ENCODE measurements at regions not wholly inside any gene's neighbourhood (a gene's known extent, or its start where the extent isn't known, plus 50 kb on each side); places are given as distances from the start of the nearest gene placed in this dataset.
A peak's percentile ranks its signal among the peaks of the same experiment; 100 is the strongest.
"Not testable (repeated sequence)": the region's sequence is repeated elsewhere in the genome, so short reads cannot be mapped to it uniquely, and the experiment has no call there.

DNA sequence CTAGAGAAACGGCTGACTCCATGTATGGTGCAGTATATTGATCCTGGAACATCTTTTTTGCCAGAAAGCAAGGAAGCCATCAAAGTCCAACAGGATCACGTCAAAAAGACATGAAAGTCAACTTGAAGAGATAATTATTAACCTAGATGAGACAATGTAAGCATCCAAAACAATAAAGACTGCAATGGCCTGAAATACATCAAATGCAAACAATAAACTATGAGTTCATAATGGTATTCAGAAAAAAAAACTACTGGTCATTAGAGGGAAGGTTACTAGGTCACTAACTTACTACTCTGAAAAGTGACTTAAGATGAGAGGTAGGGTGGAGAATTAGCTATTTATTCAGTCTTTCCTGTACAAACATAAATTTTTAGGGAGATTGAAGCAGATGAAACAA, 75.3 kb upstream of the OR4F16 start:
- not testable (repeated sequence) for DNase-seq (ENCODE audit: low spot score)

DNA sequence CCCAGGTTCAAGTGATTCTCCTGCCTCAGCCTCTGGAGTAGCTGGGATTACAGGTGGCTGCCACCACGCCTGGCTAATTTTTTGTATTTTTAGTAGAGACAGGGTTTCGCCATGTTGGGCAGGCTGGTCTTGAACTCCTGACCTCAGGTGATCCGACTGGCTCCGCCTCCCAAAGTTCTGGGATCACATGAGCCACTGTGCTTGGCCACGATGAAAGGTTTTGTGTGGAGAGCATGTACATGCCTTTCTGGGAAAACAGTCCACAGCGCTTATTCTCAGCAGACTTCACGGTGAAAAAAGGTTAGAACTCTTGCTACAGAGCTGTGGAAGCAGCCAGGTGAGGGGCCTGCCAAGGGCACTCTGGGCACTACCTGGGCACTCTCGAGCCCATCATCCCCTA, 85.0 kb upstream of the OR4F16 start:
- DNase-seq (ENCODE audit: low spot score), result not testable (repeated sequence)

- not testable (repeated sequence) for DNase-seq (ENCODE audit: low spot score)
These were observed 91.2 kb upstream of the OR4F16 start for GRCh38 chr1:777480-778180.

- DNase-seq (ENCODE audit: low spot score), result peak; percentile 99
These were observed 92.2 kb upstream of the OR4F16 start for GRCh38 chr1:778451-779278.

DNA sequence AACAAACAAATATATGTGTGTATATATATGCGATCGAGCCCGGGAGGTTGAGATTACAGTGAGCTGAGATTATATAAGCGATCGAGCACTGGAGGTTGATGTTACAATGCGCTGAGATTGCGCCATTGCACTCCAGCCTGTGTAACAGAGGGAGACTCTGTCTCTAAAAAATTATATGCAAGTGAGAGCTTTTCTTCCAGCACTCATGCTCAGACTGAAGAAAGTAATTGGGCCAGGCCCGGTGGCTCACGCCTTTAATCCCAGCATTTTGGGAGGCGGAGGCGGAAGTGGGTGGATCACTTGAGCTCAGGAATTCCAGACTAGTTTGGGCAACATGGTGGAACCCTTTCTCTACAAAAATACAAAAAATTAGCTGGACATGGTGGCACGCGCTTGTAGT, 93.2 kb upstream of the OR4F16 start:
- not testable (repeated sequence) for DNase-seq (ENCODE audit: low spot score)

GRCh38 chr1:788835-789234, 102.4 kb upstream of the OR4F16 start:
- no peak for DNase-seq (ENCODE audit: low spot score)

DNA sequence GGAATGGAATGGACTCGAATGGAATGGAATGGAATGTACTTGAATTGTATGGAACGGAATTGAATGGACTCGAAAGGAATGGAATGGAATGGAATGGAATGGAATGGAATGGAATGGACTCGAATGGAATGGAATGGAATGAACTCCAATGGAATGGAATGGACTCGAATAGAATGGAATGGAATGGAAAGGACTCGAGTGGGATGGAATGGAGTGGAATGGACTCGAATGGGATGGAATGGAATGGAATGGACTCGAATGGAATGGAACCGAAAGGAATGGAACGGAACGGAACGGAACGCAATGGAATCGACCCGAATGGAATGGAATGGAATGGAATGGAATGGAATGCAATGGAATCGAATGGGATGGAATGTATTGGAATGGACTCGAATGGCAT, 103.2 kb upstream of the OR4F16 start:
- DNase-seq (ENCODE audit: low spot score), result not testable (repeated sequence)

- DNase-seq (ENCODE audit: low spot score), result not testable (repeated sequence)
These were observed 104.0 kb upstream of the OR4F16 start for GRCh38 chr1:790388-790930.

DNA sequence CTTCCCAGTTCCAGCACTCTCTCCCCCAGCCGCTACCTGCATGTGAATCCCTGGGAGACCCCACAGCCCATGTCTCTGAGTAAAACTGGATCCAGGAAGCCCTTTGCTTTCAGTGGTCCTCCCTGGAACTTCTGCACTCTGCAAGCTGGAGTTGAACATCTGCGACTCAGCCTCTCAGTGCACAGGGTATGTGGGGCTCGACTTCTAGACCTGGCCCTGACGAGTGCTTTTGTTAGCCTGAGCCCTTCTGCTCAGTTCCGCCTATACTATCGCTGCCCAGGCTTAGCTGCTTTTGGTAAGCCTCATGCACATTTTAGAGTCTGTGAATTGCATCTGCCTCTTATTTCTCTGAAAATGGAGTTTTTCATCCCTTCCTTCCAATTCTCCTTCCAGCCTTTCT, 107.9 kb upstream of the OR4F16 start:
- DNase-seq (ENCODE audit: low spot score), result not testable (repeated sequence)

GRCh38 chr1:794918-795584, 108.6 kb upstream of the OR4F16 start:
- not testable (repeated sequence) for DNase-seq (ENCODE audit: low spot score)

DNA sequence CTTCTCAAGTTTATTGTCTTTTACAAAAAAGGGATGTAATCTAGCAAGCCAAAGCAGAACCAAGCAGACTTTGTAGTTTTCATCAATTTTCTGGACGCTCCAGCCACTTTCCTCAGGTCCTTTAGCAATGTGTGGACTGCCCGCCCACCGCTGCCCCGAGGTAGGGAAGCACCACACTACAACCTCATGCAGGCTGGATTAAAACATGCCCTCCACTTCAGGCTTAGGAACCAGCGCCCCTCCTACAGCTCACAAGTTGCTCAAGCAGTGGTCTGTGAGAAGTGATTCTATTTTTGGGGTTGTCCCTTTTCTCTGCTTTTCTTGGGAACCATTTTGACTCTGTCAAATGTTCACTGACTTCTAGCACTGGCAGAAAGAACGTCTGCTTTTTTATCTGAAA, 111.2 kb upstream of the OR4F16 start:
- DNase-seq (ENCODE audit: low spot score), result not testable (repeated sequence)

- DNase-seq (ENCODE audit: low spot score), result not testable (repeated sequence)
These were observed 113.9 kb upstream of the OR4F16 start for GRCh38 chr1:800397-800796.

- DNase-seq (ENCODE audit: low spot score), result not testable (repeated sequence)
These were observed 118.1 kb upstream of the OR4F16 start for GRCh38 chr1:804378-805115.

DNA sequence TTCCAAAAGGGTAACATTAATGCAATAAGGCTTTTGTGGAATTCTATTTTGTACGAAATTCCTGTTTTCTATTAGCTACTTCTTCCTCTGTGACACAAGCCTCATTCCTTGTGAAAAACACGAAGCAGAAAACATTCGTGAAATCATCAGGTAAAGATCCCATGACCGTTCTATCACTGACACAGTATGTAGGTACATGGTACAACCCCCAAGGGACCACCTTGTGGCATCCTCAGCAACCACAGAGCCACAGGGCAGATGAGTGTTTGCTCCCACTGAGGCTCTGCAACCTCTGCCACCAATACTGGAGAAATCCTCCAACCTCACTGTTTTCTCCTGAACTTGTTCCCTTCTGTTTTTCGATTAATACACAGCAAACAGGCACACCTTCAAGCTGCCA, 118.4 kb upstream of the SAMD11 start:
- DNase-seq (ENCODE audit: low spot score), result not testable (repeated sequence)

DNA sequence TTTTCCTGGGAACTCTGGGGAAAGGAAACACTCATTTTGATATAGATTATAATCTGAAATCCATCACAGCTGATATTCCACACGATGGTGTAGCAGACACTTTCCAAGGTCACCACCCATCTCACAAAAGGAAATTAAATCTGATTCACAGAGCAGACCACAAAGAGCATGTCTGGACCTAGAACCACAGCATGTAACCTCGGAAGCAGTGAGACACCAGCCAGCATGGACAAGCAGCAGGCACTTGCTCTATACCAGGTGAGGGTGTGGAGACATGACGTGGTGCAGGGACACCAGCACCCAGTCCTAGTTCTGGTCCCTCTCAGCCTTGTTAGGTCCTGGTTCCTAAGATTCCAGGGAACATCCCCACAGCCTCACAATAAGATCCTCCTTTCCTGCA, 116.7 kb upstream of the SAMD11 start:
- DNase-seq (ENCODE audit: low spot score), result not testable (repeated sequence)

- DNase-seq (ENCODE audit: low spot score), result not testable (repeated sequence)
These were observed 115.9 kb upstream of the SAMD11 start for GRCh38 chr1:807699-808390.

DNA sequence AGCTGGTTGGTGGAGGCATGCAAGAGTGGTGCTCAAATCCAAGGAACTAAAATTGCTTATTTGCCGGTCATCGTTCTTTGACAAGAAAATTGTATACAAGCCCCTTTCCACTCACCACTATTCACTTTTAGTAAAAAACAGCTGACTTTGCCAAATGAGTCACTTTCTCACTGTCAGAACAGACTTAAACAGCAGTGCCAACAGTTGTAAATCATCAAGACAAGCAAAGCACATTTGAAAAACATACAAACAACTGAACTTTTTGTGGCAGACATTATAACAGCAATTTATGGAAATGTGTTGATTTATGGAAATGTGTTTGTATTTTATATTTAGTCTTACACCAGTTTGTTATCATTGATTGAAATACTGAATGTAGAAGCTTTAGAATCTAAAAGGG, 112.8 kb upstream of the SAMD11 start:
- DNase-seq (ENCODE audit: low spot score), result not testable (repeated sequence)

GRCh38 chr1:812535-813127, 111.1 kb upstream of the SAMD11 start:
- DNase-seq (ENCODE audit: low spot score), result not testable (repeated sequence)

DNA sequence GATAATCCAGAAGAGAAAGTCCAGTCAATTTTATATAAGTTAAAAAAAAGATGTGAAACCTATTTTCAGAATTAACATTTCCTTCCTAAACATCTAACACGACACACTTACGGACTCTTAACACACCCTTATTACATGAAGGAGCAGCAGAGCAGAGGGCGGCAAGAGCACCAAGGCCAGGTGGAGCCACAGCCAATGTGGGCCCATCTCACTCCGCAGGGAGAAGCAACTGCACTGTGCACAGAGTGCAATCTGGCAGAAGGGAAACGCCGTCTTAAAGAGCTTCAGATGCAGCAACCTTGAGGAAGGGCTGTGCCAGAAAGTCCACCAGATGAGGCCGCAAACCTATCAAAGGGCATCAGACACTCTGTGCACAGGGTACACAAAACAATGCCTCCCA, 109.2 kb upstream of the SAMD11 start:
- DNase-seq (ENCODE audit: low spot score), result not testable (repeated sequence)

GRCh38 chr1:815147-815922, 108.4 kb upstream of the SAMD11 start:
- not testable (repeated sequence) for DNase-seq (ENCODE audit: low spot score)
